Gastrocnemius medialis (tissue), 4 donors: ENCODE measurements at regions not wholly inside any gene's neighbourhood (a gene's known extent, or its start where the extent isn't known, plus 50 kb on each side); places are given as distances from the start of the nearest gene placed in this dataset.
"Not testable (repeated sequence)": the region's sequence is repeated elsewhere in the genome, so short reads cannot be mapped to it uniquely, and the experiment has no call there.

ENCODE experiments used
- ATAC-seq, 2 donors: fragments of 150-250 bp; one replicate each; pipeline ENCODE4 v1.9.1; 2016
- DNase-seq, 2 donors: peaks; one replicate each; pipeline ENCODE4 v3.0.0-alpha.2; 2019
- H3K27ac ChIP-seq, 4 donors: fragments of 200-600 bp; sonication (generic); 1 replicate in 1 of 4; 2 replicates in 3 of 4; pipeline ENCODE4 v1.5.1; 2016 to 2018; ENCODE audit warnings: mild to moderate bottlenecking in 2 of 4, moderate library complexity in 1 of 4
- H3K27me3 ChIP-seq, 3 donors: fragments of 200-600 bp; sonication (generic) in 2 of 3; 1 replicate in 1 of 3; 2 replicates in 2 of 3; pipeline versions ENCODE4 v1.5.1 to v1.6.0; 2016 to 2019; ENCODE audit warnings: mild to moderate bottlenecking in 1 of 3, moderate library complexity in 1 of 3
- H3K36me3 ChIP-seq, 2 donors: fragments of 200-600 bp; sonication (generic) in 1 of 2; one replicate each; pipeline ENCODE4 v1.5.1; 2017 to 2018
- H3K4me1 ChIP-seq, 2 donors: fragments of 200-600 bp; sonication (generic) in 1 of 2; one replicate each; pipeline ENCODE4 v1.5.1; 2016 to 2017; ENCODE audit warnings: mild to moderate bottlenecking in 2 of 2
- H3K4me3 ChIP-seq, 4 donors: fragments of 200-600 bp; sonication (generic) in 3 of 4; 1 replicate in 1 of 4; 2 replicates in 3 of 4; pipeline ENCODE4 v1.5.1; 2016 to 2019; ENCODE audit warnings: mild to moderate bottlenecking in 2 of 4
- H3K9me3 ChIP-seq, 3 donors: fragments of 200-600 bp; sonication (generic) in 2 of 3; 1 replicate in 1 of 3; 2 replicates in 2 of 3; pipeline ENCODE4 v1.5.1; 2016 to 2019
- POLR2A ChIP-seq, 2 donors: fragments of 450-650 bp; IDR thresholded peaks; one replicate each; pipeline ENCODE4 v1.6.1; 2017; ENCODE audit warnings: antibody characterized with exemption in 2 of 2, mild to moderate bottlenecking in 2 of 2, moderate library complexity in 2 of 2
- in situ Hi-C, 4 donors: fragments of 200-750 bp; cut with MboI; loops; one replicate each; pipeline versions ENCODE4 v1.15.0 to v1.8.0; 2017; ENCODE audit warnings: low sequenced_read_pairs in 4 of 4
- intact Hi-C: fragments of 100-400 bp; cut with DNase I; formaldehyde crosslinking; loops from one replicate; pipeline ENCODE4 v1.15.1; 2023; ENCODE audit warnings: low total_unique reads
- TF ChIP-seq, protein P1 (sequence below), 5 experiments: fragments of 450-650 bp in 3 of 5; fragments of 200-600 bp in 2 of 5; sonication (generic) in 2 of 5; IDR thresholded peaks in 4 of 5; conservative IDR thresholded peaks in 1 of 5; 1 replicate in 4 of 5; 2 replicates in 1 of 5; pipeline ENCODE4 v1.5.1; 2016 to 2019; ENCODE audit warnings: antibody characterized with exemption in 5 of 5, mild to moderate bottlenecking in 3 of 5, moderate library complexity in 3 of 5

DNA sequence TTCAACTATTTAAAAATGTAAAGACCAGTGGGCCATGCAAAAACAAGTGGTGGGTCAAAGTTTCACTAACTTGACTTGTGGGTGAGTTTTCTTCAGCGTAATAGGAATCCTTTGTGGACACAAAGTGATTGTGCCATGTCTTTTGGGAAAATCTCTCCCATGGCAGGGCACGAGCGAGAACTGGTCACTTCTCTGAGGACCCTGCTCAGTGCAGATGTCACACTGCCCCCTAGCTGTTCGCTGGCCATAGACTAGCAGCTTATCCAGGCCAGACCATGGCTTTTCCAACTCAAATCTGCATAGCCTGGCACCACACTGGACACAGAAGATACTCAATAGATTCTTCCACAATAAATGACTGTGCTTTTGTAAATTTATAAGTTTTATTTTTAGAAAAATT is 306.0 kb upstream of the CCL2 start:
- in situ Hi-C loops (loop anchor here in 2 of 4 donors (25.0 kb wide), 2 partner anchors 138 to 188 kb away; no protein-coding TSS in a partner anchor), intact Hi-C loops (no loop called here)
- Histone ChIP-seq H3K27ac (no peak overlapping the region), H3K36me3 (no peaks in the 10 kb centered on the region), H3K9me3 (no peaks in the 10 kb centered on the region), H3K27me3 (no peaks in the 10 kb centered on the region), H3K4me1 (no peaks in the 10 kb centered on the region), H3K4me3 (no peak overlapping the region)
- no peak for ATAC-seq
- no peak for TF ChIP-seq POLR2A (IDR thresholded peaks at IDR 0.05)
- TF ChIP-seq, protein P1, sequence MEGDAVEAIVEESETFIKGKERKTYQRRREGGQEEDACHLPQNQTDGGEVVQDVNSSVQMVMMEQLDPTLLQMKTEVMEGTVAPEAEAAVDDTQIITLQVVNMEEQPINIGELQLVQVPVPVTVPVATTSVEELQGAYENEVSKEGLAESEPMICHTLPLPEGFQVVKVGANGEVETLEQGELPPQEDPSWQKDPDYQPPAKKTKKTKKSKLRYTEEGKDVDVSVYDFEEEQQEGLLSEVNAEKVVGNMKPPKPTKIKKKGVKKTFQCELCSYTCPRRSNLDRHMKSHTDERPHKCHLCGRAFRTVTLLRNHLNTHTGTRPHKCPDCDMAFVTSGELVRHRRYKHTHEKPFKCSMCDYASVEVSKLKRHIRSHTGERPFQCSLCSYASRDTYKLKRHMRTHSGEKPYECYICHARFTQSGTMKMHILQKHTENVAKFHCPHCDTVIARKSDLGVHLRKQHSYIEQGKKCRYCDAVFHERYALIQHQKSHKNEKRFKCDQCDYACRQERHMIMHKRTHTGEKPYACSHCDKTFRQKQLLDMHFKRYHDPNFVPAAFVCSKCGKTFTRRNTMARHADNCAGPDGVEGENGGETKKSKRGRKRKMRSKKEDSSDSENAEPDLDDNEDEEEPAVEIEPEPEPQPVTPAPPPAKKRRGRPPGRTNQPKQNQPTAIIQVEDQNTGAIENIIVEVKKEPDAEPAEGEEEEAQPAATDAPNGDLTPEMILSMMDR (IDR thresholded peaks at IDR 0.05 in 4 of 5, conservative IDR thresholded peaks at IDR 0.05 in 1 of 5) = no peak
- DNase-seq = no peak

DNA sequence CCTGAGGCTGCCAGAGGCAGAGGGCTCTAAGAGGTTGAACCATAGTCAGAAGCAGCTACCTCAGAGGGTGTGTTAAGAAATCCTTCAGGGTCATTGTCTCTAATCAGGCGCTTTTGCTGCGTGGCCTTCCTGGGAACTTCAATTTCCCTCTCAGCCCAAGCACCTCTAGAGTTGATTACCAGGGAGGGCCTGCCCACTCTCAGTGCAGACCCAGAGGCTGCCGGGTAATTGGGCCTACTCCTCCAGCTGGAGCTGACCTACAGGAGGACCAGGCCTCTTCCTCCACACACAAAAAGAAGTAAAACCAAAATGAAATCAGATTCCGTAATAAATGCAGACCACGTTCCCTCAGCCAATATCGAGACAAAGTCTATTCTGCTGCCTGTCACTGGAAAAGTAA is 305.0 kb upstream of the CCL2 start:
- no peaks in the 10 kb centered on the region for H3K36me3 ChIP-seq
- no peak for TF ChIP-seq POLR2A (IDR thresholded peaks at IDR 0.05)
- TF ChIP-seq, protein P1 (IDR thresholded peaks at IDR 0.05 in 4 of 5, conservative IDR thresholded peaks at IDR 0.05 in 1 of 5) = no peak
- DNase-seq (no peak), ATAC-seq (no peak)
- H3K9me3 ChIP-seq = no peaks in the 10 kb centered on the region
- no peaks in the 10 kb centered on the region for H3K4me1 ChIP-seq
- H3K27ac ChIP-seq = no peak overlapping the region
- no peak overlapping the region for H3K4me3 ChIP-seq
- H3K27me3 ChIP-seq = no peaks in the 10 kb centered on the region
- in situ Hi-C loops = no loop called here
- intact Hi-C loops = no loop called here

DNA sequence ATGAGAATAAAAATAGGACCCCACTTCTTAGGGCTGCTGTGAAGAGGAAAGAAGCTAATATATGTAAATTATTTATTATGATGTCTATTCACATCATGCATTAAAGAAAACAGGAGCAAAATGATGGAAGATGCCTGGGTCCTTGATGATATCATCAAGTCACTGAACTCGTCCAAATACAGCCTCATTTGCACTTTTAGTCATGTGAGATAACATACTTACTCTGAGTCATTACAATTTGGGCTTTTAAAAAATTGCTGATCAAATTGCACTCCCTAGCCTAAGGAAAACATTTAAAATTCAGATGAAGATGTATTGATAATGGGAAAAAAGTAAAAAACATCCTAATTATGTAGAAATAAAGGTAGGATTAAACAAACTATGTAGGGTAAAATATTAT is 302.7 kb upstream of the CCL2 start:
- in situ Hi-C loops (no loop called here), intact Hi-C loops (no loop called here)
- TF ChIP-seq POLR2A (IDR thresholded peaks at IDR 0.05) = no peak
- TF ChIP-seq, protein P1 (IDR thresholded peaks at IDR 0.05 in 4 of 5, conservative IDR thresholded peaks at IDR 0.05 in 1 of 5) = no peak
- DNase-seq = no peak
- Histone ChIP-seq H3K9me3 (no peaks in the 10 kb centered on the region), H3K27me3 (no peaks in the 10 kb centered on the region), H3K4me3 (no peak overlapping the region), H3K27ac (no peak overlapping the region), H3K4me1 (no peaks in the 10 kb centered on the region), H3K36me3 (no peaks in the 10 kb centered on the region)
- ATAC-seq = no peak

DNA sequence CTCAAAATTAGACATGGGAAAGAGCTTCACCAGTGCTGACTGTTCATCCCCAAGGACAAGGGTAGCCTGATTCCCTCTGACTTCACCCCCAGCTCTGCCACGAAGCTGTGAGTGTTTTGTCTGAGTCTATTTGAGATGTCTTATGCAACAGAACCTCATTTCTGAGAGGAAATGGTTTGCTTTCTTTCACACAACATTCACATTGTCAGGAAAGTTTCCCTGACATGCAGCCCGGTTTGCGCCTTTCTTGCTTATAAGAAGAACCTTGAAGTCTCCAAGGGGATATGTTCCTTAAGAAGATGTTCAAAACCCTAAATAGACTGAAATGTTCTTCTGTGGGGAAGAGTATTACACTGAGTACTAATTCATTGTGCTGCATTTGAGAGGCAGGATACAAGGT is 300.5 kb upstream of the CCL2 start:
- H3K27ac ChIP-seq = no peak overlapping the region
- TF ChIP-seq, protein P1 (IDR thresholded peaks at IDR 0.05 in 4 of 5, conservative IDR thresholded peaks at IDR 0.05 in 1 of 5) = no peak
- TF ChIP-seq POLR2A (IDR thresholded peaks at IDR 0.05) = no peak
- ATAC-seq = no peak

DNA sequence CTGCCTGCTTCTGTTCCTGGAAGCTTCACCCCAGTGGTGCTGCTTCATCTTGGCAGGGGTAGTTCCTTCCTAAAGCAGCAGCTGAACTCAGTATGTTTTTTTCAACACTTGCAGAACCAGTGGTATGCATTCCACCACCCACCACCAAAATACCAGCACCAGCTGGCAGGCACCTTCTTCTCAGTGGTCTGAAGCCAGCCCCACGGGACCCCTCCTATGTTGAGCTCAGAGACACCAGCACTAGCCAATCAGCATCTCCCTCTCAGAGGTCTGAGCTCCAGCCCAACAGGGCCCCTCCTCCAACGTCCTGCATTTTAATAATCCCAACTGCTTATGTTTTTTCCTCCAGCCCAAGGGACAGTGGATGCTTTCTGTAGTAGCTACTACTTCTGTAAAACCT is 299.6 kb upstream of the CCL2 start:
- no peaks in the 10 kb centered on the region for H3K27me3 ChIP-seq
- ATAC-seq = no peak
- no peak for TF ChIP-seq POLR2A (IDR thresholded peaks at IDR 0.05)
- TF ChIP-seq, protein P1 (IDR thresholded peaks at IDR 0.05 in 4 of 5, conservative IDR thresholded peaks at IDR 0.05 in 1 of 5) = no peak
- DNase-seq = no peak
- no peak overlapping the region for H3K4me3 ChIP-seq
- in situ Hi-C loops (no loop called here), intact Hi-C loops (no loop called here)
- H3K27ac ChIP-seq = no peak overlapping the region
- H3K36me3 ChIP-seq = no peaks in the 10 kb centered on the region
- H3K9me3 ChIP-seq = no peaks in the 10 kb centered on the region
- no peaks in the 10 kb centered on the region for H3K4me1 ChIP-seq

More for the DNA sequence above, 300.5 kb upstream of the CCL2 start:
- no peaks in the 10 kb centered on the region for H3K4me1 ChIP-seq
- H3K27me3 ChIP-seq = no peaks in the 10 kb centered on the region
- no peak overlapping the region for H3K4me3 ChIP-seq
- no peaks in the 10 kb centered on the region for H3K36me3 ChIP-seq
- DNase-seq = no peak
- intact Hi-C loops (no loop called here), in situ Hi-C loops (no loop called here)
- no peaks in the 10 kb centered on the region for H3K9me3 ChIP-seq

DNA sequence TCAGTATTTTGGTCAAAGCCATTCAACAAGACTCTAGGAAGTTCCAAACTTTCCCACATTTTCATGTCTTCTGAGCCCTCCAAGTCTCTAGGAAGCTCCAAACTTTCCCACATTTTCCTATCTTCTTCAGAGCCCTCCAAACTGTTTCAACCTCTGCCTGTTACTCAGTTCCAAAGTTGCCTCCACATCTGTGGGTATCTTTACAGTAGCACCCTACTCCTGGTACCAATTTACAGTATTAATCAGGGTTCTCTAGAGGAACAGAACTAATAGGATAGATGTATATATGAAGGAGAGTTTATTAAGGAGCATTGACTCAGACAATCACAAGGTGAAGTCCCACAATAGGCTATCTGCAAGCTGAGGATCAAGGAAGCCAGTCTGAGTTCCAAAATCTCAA is 296.0 kb upstream of the CCL2 start:
- H3K4me1 ChIP-seq, H3K9me3 ChIP-seq, H3K36me3 ChIP-seq, DNase-seq, in situ Hi-C loops, intact Hi-C loops, ATAC-seq, H3K27me3 ChIP-seq, H3K4me3 ChIP-seq, H3K27ac ChIP-seq: not testable (repeated sequence)
